MCF 10A (cell line): ENCODE measurements at regions not wholly inside any gene's neighbourhood (a gene's known extent, or its start where the extent isn't known, plus 50 kb on each side); places are given as distances from the start of the nearest gene placed in this dataset.
A peak's percentile ranks its signal among the peaks of the same experiment; 100 is the strongest.

Experiments
- BruUV-seq: library from RNA; stranded (reverse); fragments of 400-500 nt; replicated peaks from 2 replicates; lab custom pipeline; 2021; lab: Mats Ljungman, UMichigan
- CTCF ChIA-PET: fragments of 300-600 bp; sonication (Branson Sonifier 250); formaldehyde crosslinking; extraction: SDS; loops from one replicate; lab custom pipeline; 2021; ENCODE audit warnings: antibody characterized with exemption, inconsistent platforms; lab: Yijun Ruan, JAX
- POLR2A ChIA-PET: fragments of 300-600, 350-650 bp; sonication (Branson Sonifier 250); formaldehyde crosslinking; extraction: SDS; loops from one replicate; lab custom pipeline; 2020; ENCODE audit warnings: antibody characterized with exemption, inconsistent platforms; lab: Yijun Ruan, JAX
- DNase-seq: peaks from one replicate; pipeline ENCODE4 v3.0.0-alpha.2; 2018; ENCODE audit not compliant: unreplicated experiment
- H3K27ac Mint-ChIP-seq: one replicate; pipeline ENCODE4 v1.8.0; 2022; ENCODE audit warnings: mild to moderate bottlenecking, low read depth, mixed read lengths; ENCODE audit not compliant: unreplicated experiment
- H3K27me3 Mint-ChIP-seq: one replicate; pipeline ENCODE4 v1.8.0; 2022; ENCODE audit warnings: mixed read lengths; ENCODE audit not compliant: insufficient read depth, unreplicated experiment
- H3K36me3 Mint-ChIP-seq: one replicate; pipeline ENCODE4 v1.8.0; 2022; ENCODE audit warnings: mild to moderate bottlenecking, moderate library complexity, mixed read lengths; ENCODE audit not compliant: insufficient read depth, unreplicated experiment
- H3K4me1 Mint-ChIP-seq: one replicate; pipeline ENCODE4 v1.8.0; 2022; ENCODE audit warnings: mixed read lengths; ENCODE audit not compliant: insufficient read depth, unreplicated experiment
- H3K4me3 Mint-ChIP-seq: one replicate; pipeline ENCODE4 v1.8.0; 2022; ENCODE audit warnings: mild to moderate bottlenecking, moderate library complexity, mixed read lengths; ENCODE audit not compliant: unreplicated experiment
- H3K9me3 Mint-ChIP-seq: one replicate; pipeline ENCODE4 v1.8.0; 2022; ENCODE audit warnings: mixed read lengths; ENCODE audit not compliant: unreplicated experiment
- intact Hi-C: fragments of 100-400 bp; cut with micrococcal nuclease; formaldehyde crosslinking; loops from 2 replicates; pipeline ENCODE4 v1.14.1; 2022
- TF ChIP-seq, protein P1 (sequence below): fragments of 200-600 bp; IDR thresholded peaks from one replicate; pipeline ENCODE4 v1.8.0; 2022; ENCODE audit warnings: antibody characterized with exemption, mild to moderate bottlenecking; ENCODE audit not compliant: unreplicated experiment

DNA sequence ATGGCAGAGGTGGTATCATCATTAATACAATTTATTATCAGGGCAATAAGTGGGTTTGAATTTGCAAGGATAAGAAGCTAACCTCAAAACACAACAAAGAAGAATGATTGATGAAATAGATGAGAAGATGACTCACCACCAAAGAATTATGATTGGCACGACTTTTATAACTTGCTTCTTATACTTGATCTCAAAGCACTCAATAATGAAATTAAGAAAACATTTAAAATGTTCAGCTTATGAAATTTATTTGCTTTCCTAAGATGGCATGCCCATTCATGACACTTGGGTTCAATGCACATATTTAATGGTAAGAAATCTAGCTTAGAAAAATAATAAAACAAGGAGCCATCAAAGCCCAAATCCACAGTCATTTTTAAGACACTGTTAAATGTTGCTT lies 477.5 kb downstream of the GJA1 start:
- no peaks in the 10 kb centered on the region for H3K27me3 Mint-ChIP-seq
- no TSS peak for BruUV-seq
- TF ChIP-seq, protein P1, sequence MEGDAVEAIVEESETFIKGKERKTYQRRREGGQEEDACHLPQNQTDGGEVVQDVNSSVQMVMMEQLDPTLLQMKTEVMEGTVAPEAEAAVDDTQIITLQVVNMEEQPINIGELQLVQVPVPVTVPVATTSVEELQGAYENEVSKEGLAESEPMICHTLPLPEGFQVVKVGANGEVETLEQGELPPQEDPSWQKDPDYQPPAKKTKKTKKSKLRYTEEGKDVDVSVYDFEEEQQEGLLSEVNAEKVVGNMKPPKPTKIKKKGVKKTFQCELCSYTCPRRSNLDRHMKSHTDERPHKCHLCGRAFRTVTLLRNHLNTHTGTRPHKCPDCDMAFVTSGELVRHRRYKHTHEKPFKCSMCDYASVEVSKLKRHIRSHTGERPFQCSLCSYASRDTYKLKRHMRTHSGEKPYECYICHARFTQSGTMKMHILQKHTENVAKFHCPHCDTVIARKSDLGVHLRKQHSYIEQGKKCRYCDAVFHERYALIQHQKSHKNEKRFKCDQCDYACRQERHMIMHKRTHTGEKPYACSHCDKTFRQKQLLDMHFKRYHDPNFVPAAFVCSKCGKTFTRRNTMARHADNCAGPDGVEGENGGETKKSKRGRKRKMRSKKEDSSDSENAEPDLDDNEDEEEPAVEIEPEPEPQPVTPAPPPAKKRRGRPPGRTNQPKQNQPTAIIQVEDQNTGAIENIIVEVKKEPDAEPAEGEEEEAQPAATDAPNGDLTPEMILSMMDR: no peak
- intact Hi-C loops: no loop called here
- H3K4me1 Mint-ChIP-seq: no peaks in the 10 kb centered on the region
- ChIA-PET CTCF (no interaction called here), POLR2A (interaction anchor here (1.3 kb wide), 1 partner anchor 16 kb away, joined by 3 read pairs; no protein-coding TSS in a partner anchor)
- H3K4me3 Mint-ChIP-seq: no peak overlapping the region
- H3K36me3 Mint-ChIP-seq: no peaks in the 10 kb centered on the region
- no peak overlapping the region for H3K27ac Mint-ChIP-seq
- peak; percentile 21 for DNase-seq
- no peaks in the 10 kb centered on the region for H3K9me3 Mint-ChIP-seq

- Mint-ChIP-seq H3K36me3 (no peaks in the 10 kb centered on the region), H3K27me3 (no peaks in the 10 kb centered on the region), H3K4me3 (no peak overlapping the region), H3K9me3 (no peaks in the 10 kb centered on the region), H3K27ac (no peak overlapping the region), H3K4me1 (no peaks in the 10 kb centered on the region)
- DNase-seq: no peak
- intact Hi-C loops: no loop called here
- no TSS peak for BruUV-seq
- TF ChIP-seq, protein P1: no peak
- ChIA-PET POLR2A (interaction anchor here (1.2 kb wide), 1 partner anchor 20 kb away, joined by 4 read pairs; no protein-coding TSS in a partner anchor), CTCF (no interaction called here)
Observed at GRCh38 chr6:121917263-121917829, 481.9 kb downstream of the GJA1 start.

- intact Hi-C loops: no loop called here
- POLR2A ChIA-PET: interaction anchor here (1.2 kb wide), 1 partner anchor 21 kb away, joined by 4 read pairs; no protein-coding TSS in a partner anchor
- no peak overlapping the region for H3K4me3 Mint-ChIP-seq
- H3K27ac Mint-ChIP-seq: no peak overlapping the region
- DNase-seq: no peak
- no peaks in the 10 kb centered on the region for H3K36me3 Mint-ChIP-seq
- H3K27me3 Mint-ChIP-seq: no peaks in the 10 kb centered on the region
- CTCF ChIA-PET: no interaction called here
- no peaks in the 10 kb centered on the region for H3K4me1 Mint-ChIP-seq
- BruUV-seq: no TSS peak
- TF ChIP-seq, protein P1: no peak
- no peaks in the 10 kb centered on the region for H3K9me3 Mint-ChIP-seq
Observed at GRCh38 chr6:121917834-121918559, 481.5 kb upstream of the HSF2 start.

DNA sequence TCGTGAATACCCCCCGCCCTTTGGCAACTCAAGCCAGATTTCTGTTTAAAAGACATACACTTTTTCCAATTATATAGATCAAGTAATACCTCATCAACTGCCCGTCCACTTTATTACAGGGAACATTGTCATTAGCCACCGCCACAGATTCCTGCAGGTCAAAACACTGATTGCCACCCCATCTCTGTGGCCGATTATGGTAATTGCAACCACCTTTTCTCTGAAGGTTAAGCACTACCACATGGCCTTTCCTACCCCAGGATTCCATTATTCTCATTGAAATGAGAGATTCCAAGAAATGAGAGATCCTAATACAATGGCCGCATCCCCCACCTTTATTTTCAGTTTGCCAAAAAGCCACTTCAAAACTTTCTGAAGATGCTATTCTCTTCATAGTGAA lies 478.8 kb upstream of the HSF2 start:
- no peaks in the 10 kb centered on the region for H3K36me3 Mint-ChIP-seq
- intact Hi-C loops: no loop called here
- TF ChIP-seq, protein P1: no peak
- ChIA-PET CTCF (no interaction called here), POLR2A (no interaction called here)
- H3K27ac Mint-ChIP-seq: no peak overlapping the region
- no peaks in the 10 kb centered on the region for H3K4me1 Mint-ChIP-seq
- no TSS peak for BruUV-seq
- no peak overlapping the region for H3K4me3 Mint-ChIP-seq
- DNase-seq: no peak
- H3K27me3 Mint-ChIP-seq: no peaks in the 10 kb centered on the region
- H3K9me3 Mint-ChIP-seq: no peaks in the 10 kb centered on the region
